ENCODE measurements at regions not wholly inside any gene's neighbourhood (a gene's known extent, or its start where the extent isn't known, plus 50 kb on each side); places are given as distances from the start of the nearest gene placed in this dataset.

GRCh38 chr10:2019803-2020202 lies 282.5 kb upstream of the ADARB2 start:
- TF ChIP-seq CTCF (IDR thresholded peaks at IDR 0.05) (no peak), EZH2 (IDR thresholded peaks at IDR 0.05) (no peak), EZH2phosphoT487 (IDR thresholded peaks at IDR 0.05) (no peak)
